Ramos (cell line): ENCODE measurements at regions not wholly inside any gene's neighbourhood (a gene's known extent, or its start where the extent isn't known, plus 50 kb on each side); places are given as distances from the start of the nearest gene placed in this dataset.
"Not testable (repeated sequence)": the region's sequence is repeated elsewhere in the genome, so short reads cannot be mapped to it uniquely, and the experiment has no call there.

Experiments used
- in situ Hi-C: fragments of 300-500 bp; cut with MboI; formaldehyde crosslinking; loops from one replicate; pipeline ENCODE4 v1.14.3; 2022; ENCODE audit warnings: low sequenced_read_pairs; ENCODE audit not compliant: unreplicated experiment

DNA sequence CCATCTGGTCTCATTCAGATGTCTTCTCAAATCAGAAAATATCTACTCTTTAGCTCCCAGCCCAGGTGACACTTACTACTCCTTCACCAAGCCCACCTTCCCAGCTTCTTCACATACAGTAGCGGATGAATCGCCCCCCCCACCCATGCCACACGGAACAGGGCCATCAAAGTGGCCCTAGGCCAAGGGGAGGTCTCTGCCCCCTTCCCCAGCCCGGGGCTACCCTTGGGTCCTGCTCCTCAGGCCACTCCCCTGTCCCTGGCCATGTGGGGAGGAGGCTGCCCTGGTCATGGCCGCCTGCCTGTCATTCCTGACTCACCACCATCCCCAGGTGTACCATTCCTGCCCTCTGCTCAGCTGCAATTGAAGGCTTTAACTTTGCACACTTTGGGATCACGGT is 142.8 kb downstream of the NECTIN1 start:
- in situ Hi-C loops, result no loop called here

DNA sequence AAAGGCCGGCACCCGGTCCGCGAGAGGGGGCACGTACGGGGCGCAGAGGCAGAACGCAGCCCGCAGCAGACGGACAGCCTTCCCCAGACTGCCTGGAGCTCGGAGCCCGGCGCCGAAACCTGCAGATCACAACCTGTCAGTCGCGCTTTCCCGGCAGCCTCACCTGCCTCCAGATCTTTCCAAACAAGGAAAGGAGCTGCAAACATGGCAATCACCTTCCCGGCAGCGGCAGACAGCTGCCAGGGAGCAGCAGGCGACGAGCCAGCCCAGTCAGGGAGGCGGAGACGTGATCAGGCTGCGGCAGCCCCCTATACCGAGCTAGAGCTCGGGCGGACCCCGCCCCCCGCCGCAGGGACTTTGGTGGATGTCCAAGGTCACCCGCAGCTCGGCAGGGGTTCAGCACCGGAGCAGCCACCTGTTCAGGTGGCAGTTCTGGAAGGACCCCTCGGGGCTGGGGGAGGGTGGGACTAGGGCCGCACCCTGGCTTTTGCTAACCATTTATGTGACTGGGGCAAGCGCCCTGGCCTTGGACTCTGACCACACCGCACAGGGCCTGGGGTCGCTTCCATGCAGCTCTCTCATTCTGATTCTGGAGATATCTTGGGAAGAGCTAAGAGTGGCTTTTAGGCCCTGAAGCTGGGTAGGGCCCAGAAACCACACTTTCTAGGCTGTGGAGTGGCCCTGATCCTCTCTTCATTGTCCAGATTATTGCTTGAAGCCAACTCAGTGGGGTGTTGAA is 143.8 kb downstream of the NECTIN1 start:
- in situ Hi-C loops, result no loop called here

DNA sequence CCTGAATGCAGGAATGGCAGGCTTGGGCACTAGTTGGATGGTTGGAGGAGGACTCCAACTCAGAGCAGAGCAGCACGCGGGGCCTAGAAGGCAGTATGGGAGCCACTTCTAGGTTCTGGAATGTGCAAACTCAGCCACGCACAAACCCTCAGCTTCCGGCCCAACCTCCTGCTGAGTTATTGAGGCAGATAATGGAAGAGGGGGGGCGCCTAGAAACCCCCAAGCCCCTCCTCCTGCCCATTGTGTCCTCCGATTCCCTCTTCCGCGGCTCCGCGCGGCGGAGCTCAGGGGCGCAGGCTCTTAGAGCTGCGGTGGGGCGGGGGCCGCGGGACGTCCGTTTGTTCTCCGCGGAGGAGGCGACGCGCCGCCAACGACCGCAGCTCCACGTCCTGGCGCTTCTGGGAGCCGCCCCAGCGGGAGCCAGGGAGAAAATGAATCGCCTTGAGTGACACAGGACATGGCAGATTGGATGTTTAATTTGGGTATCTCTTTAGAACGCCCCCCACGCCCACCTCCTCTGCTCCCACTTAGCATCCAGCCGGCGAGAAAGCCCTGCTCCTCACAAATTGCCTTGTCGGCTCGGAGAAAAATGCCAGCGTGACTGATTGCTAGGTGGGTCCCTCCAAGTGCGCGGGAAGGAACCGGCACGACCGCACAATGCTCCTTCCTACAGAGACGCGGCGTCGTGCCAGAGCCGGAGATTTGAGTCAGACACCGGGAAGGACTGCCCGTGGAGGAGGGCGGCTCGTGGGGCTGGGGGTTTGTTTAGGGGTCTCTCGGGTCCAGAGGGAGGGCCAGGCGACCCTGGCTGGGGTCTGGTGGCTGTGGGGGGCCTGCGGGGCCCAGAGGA is 144.6 kb downstream of the NECTIN1 start:
- in situ Hi-C loops, result no loop called here

DNA sequence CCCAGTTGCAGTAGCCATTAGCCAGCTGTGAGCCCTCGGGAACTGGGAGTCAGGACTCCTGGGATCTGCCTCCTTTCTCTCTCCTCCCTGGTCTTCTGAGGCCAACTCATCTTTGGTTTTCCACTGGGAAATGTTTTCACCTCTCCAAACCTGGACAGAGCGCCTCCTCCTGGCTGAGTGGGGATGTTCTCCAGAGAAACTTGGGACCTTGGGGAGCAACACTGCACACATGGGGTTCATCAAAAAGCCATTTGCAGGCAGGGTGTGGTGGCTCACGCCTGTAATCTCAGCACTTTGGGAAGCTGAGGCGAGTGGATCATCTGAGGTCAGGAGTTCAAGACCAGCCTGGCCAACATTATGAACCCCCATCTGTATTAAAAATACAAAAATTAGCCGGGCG is 145.4 kb downstream of the NECTIN1 start:
- in situ Hi-C loops, result no loop called here

DNA sequence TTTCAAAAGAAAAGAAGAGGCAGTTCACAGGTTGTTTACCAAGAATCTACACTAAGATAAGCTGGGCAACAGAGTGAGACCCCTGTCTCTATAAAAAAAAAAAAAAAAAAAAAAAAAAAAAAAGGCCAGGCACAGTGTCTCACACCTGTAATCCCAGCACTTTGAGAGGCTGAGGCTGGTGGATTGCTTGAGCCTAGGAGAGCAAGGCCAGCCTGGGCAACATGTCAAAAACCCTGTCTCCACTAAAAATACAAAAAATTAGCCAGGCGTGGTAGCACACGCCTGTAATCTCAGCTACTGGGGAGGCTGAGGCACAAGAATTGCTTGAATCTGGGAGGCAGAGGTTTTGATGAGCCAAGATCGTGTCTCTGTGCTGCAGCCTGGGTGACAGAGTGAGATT is 147.6 kb downstream of the NECTIN1 start:
- in situ Hi-C loops, result not testable (repeated sequence)

DNA sequence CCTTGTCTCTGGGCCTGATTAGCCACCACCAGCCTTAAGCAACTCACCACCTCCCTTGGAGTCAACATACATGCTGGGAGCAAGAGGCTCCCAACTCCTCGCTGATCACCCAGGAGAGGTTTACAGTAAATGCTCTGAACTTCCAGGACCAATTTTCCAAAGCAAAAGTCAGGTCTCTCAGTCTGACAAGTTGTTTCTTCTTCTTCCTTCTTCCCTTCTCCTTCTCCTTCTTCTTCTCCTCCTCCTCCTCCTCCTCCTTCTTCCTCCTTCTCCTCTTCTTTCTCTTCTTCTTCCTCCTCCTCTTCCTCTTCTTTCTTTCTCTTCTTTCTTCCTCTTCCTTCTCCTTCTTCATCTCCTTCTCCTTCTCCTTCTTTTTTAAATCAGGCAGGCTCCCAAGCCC is 148.2 kb downstream of the NECTIN1 start:
- in situ Hi-C loops, result no loop called here

DNA sequence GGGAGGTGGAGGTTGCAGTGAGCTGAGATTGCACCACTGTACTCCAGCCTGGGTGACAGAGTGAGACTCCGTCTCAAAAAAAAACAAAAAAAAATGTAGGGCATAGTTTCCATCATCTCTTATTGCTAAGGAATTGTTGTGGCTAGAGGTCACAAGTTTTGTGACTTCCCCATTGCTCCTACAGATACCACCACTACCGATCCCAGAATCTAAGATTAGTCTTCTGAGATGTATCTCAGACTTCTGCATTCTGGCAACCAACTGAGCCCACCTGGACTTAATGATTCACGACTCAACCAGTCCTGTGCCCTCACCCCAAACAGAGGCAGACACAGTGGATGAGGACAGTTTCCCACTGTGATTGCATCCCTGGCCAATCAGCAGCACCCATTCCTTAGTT is 148.9 kb downstream of the NECTIN1 start:
- in situ Hi-C loops, result no loop called here

DNA sequence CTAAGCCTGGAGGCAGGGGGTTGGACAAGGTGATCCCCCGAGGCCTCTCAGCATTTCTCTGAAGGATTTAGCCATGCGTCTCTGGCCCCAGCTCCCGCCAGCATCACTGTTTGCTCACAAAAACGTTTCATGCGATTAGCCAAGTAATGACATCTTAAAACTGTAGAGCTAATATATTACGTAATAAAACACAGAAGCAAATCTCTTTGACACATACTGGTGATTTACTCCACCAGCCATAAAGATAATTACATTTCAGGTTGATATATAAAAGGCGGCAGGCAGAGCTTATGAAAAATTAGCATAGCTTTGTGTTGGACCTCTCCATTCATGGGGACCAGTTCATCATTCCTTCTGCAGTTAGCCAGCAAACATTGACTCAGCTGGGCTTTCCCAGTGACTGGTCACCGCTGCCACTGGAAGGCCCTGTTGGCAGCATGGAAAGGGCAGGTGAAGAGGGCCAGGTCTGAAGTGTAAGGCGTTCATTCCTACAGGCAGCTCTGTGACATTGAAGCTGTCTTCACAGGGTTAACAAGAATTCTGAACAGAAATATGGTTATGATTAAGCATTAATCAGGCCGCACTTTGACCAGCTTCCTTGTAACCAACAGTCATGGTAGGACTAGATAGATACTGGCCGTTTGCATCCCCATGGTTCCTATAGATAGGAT is 150.3 kb downstream of the NECTIN1 start:
- in situ Hi-C loops, result no loop called here

DNA sequence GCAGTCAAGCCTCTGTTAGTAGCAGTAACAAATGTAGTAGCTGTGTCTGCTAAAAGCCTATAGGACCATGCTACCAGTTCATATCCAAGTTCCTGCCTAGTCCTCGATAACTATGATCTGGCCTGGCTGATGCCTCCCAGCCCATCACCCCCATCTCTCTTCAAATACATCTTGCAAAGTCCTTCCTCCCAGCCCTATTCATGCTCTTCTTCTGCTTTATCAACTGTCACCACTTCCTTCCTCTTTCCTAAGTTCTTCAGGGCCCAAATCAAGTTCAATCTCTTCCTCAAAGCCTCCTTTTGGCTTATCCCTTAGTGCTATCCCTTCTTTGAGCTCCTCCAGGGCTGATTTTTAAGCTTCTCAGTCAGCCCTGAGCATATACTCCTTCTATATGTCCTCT is 150.9 kb upstream of the THY1 start:
- in situ Hi-C loops, result no loop called here

DNA sequence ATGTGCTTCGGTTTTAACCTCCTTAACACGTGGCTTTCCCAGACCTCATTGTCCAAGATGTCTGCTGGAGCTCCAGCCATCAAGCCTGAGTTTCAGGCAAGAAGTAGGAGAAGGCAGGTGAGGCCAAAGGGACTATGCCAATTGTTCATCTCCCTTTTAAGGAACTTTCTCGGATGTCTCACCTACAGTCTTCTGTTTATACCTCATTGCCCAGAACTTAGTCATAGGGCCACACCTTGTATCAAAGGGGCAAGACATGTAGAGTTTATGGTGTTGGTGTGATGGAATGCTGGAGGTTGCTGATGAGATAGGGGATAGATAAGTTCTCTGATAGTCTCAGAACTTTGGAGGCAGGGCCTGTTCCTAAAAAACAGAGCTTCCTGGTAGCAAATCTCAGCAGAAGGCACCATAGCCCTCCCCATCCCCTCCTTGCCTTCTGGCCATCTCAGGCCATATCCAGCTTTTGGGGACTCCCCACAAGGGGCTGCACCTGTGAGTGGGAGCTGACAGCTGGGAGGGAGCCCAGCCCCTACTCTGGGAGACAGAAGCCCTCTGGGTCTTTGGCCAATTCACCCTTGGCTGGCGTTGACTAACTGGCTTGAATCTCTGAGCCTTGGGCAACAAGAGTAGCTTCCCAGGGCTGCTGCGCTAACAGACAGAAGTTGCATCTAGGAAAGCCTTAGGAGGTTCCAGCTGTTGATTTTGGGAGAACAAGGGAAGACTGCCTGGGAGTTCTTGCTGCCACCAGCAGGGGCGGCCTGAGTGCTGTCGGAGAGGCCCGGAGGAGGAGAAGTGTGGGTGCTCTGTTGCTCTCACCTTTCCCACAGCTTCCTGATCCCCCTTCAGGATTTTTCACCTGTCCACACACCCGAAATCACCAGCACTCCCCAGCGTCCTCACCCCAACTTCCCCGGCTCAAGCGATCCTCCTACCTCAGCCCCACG is 149.8 kb upstream of the THY1 start:
- in situ Hi-C loops, result no loop called here

DNA sequence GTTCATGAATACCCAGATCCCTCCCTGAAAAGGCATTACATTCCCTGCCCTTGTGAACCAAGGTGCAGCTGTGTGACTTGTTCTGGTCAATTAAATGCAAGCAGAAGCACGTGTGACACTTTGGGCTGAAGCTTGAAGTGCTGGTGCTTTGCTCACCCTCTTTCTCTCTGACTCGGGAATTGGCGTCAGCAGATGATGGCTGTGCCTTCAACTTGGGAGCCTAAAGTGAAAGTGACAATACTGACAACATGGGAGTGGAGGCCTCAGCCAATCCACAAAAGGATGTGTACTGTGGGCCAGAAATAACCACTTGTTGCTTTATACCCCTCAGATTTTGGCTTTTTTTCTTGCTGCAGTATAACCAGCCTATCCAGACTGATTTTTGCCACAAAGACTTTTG is 148.3 kb upstream of the THY1 start:
- in situ Hi-C loops, result no loop called here

DNA sequence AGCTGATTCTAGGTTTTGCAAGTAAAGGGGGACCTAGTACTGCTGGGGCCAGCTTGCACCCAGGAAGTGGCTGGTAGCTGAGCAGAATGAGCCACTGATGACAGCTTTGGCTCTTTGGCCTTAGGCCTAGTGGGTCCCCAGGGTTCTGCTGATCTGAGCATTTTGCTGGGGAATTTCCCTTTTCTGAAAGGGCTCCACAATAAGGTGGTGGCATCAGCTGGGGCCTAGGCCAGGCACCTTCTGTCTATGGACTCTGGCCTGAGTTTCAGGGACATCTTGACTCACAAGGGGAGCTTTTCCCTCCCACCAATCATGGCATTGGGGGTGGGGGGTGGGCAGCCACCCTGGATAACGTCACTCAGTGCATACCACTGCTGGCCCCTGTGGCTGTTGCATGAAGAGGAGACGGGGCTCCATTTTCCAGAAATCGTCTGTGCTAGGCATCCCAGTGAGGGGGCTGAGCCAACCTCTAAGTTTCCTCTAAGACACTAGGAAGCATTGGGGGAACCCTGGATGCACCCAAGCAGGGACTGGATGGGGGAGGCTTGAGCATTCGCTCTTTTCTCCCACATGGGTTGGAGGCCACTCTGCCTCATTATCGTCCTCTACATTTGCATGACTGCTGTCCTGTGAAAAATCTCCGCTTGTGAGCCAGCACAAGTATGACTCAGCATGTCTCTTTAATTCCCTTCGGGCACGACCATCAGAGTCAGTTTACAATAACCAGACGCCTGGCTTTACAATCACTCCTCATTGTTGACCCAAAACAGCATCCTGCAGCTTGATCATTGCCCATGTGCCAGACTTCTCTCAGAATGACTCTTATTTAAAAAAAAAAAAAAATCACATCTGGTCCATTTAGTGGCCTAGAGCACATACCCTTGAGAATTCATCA is 145.0 kb upstream of the THY1 start:
- in situ Hi-C loops, result no loop called here

DNA sequence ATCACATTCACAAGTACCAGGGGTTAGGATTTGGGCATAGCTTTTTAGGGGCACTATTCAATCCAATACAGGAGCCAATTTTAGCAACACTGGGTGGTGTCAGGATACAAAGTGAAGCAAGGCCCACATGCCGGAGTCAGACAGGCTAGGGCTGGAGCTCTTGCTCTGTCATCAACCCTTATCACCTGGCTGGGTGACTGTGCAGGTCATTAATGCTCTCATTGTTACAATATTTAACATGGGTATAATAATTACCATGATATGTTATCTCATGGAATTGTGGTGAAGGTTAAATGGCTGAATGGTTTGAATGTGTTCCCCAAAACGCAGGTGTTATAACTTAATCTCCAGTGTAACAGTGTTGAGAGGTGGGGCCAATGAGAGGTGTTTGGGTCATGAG is 143.3 kb upstream of the THY1 start:
- in situ Hi-C loops, result no loop called here

DNA sequence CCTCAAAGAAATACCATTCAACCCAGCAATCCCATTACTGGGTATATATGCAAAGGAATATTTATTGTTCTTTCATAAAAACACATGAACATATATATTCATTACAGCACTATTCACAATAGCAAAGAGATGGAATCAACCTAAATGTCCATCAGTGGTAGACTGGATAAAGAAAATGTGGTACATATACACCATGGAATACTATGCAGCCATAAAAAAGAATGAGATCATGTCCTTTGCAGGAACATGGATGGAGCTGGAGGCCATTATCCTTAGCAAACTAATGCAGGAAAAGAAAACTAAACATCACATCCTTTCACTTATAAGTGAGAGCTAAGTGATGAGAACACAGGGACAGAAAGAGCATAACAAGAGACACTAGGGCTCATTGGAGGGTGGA is 142.7 kb upstream of the THY1 start:
- in situ Hi-C loops, result not testable (repeated sequence)

DNA sequence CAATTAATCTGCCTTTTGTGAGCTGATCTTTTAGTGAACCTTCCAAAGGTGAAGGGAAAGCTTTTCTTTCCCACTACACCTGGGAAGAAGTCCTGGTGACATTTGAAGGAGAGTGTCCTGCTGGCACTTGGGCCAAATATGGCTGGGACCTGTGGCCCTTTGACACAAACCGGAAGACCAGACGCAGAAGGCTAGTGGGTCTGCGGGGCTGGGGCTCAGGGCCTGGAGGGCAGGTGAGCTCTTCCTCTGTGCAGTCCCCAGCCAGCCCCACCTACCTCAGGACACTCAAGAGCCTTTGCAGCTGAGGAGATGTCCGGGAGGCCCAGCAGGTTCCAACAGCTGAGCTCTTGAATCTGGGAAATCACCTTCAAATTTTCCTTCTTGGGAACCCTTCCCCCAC is 138.0 kb upstream of the THY1 start:
- in situ Hi-C loops, result no loop called here

DNA sequence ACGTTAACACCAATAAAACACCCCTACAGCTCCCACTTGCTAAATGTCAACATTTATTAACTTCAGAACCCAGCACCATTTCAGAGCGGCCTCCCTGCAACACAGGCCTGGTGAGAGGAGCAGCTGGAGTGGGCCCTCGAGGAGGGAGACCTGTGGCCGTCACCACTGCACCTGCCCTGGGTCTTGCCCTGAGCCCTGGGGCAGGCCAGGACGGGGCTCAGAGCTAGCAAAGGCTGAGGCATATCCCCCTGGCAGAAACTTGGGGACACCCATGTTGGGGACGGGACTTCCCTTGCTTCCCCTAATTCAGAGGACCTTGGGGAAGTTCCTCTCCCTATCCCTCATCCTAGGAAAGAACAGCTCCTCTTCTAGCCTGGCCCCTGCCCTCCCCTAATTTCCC is 137.3 kb upstream of the THY1 start:
- in situ Hi-C loops, result no loop called here

DNA sequence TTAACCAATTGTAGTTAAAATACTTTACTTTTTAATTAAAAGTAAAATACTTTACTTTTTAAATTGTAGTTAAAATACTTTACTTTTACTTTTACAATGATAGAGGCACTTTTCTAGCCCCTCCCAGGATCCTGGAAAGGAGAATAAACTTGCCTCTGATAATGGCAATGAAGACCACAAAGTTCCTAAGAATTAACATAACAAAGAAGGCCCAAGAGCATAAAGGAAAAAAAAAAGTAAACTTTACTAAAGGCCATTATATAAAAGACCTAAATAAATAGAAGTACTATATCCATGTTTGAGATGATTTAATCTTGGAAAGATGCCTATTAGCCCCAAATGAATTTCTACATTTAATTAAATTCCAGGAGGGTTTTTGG is 129.1 kb upstream of the THY1 start:
- in situ Hi-C loops, result no loop called here

DNA sequence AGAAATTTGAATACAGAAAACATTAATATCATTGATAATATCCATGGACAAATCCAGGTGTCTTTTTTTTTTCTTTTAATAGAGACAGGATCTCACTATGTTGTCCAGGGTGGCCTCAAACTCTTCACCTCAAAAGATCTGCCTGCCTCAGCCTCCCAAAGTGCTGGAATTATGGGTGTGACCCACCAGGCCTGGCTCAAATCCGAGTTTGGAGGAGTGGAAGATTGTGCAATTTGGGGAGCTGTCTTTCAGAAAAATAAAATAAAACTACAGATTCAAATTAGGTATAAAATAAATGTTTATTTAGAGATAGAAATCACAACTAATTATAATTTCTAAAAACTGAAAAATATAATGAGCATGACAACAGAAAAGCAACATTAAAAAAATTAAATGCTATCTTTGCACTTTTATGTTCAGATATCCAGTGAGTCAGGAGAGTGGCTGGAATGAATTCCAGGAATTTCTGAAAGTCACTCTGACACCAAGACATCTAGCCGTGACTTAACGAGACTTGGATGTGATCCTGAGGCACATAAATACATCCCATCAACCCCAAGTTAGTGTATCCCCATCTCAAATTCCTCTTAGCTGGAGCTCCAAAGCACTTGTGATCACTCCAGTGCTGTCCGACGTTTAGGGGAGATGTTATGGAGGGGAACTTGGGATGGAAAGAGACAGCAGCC is 128.6 kb upstream of the THY1 start:
- in situ Hi-C loops, result no loop called here
